NB4 (cell line): ENCODE measurements at regions not wholly inside any gene's neighbourhood (a gene's known extent, or its start where the extent isn't known, plus 50 kb on each side); places are given as distances from the start of the nearest gene placed in this dataset.

ENCODE experiments used
- MAX ChIP-seq: IDR thresholded peaks from 2 replicates; pipeline ENCODE4 v1.6.1; 2011; ENCODE audit warnings: low read depth, low read length
- POLR2A ChIP-seq: IDR thresholded peaks from 2 replicates; pipeline ENCODE4 v1.6.1; 2011; ENCODE audit warnings: mild to moderate bottlenecking; ENCODE audit not compliant: insufficient read length; ENCODE audit errors: extremely low read depth
- TF ChIP-seq, protein P1 (sequence below): IDR thresholded peaks from one replicate; pipeline ENCODE4 v1.5.1; 2012; ENCODE audit warnings: low read depth, low read length

- TF ChIP-seq, protein P1, sequence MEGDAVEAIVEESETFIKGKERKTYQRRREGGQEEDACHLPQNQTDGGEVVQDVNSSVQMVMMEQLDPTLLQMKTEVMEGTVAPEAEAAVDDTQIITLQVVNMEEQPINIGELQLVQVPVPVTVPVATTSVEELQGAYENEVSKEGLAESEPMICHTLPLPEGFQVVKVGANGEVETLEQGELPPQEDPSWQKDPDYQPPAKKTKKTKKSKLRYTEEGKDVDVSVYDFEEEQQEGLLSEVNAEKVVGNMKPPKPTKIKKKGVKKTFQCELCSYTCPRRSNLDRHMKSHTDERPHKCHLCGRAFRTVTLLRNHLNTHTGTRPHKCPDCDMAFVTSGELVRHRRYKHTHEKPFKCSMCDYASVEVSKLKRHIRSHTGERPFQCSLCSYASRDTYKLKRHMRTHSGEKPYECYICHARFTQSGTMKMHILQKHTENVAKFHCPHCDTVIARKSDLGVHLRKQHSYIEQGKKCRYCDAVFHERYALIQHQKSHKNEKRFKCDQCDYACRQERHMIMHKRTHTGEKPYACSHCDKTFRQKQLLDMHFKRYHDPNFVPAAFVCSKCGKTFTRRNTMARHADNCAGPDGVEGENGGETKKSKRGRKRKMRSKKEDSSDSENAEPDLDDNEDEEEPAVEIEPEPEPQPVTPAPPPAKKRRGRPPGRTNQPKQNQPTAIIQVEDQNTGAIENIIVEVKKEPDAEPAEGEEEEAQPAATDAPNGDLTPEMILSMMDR, result no peak
- no peak for TF ChIP-seq MAX
- TF ChIP-seq POLR2A, result no peak
Measured at GRCh38 chr6:925656-926213, 232.8 kb upstream of the EXOC2 start.
